ENCODE measurements at regions not wholly inside any gene's neighbourhood (a gene's known extent, or its start where the extent isn't known, plus 50 kb on each side); places are given as distances from the start of the nearest gene placed in this dataset.

- no peak for DNase-seq (ENCODE audit: low read depth, low spot score)
- ChIA-PET CTCF (interaction anchor here (0.7 to 1.5 kb wide), 2 partner anchors 8 to 21 kb away, joined by 3 read pairs; no protein-coding TSS in a partner anchor), POLR2A (no interaction called here)
- H3K4me3 ChIP-seq (ENCODE audit: low read depth, low read length) = no peak overlapping the region
- no peak for TF ChIP-seq CTCF (IDR thresholded peaks at IDR 0.05; ENCODE audit: insufficient read depth, low read length, missing control alignments)
These were observed 54.9 kb upstream of the SACS start for GRCh38 chr13:23488442-23488841.

- no peak for DNase-seq (ENCODE audit: low read depth, low spot score)
- POLR2A ChIA-PET = no interaction called here
- no peak overlapping the region for H3K4me3 ChIP-seq (ENCODE audit: low read depth, low read length)
- no peak for TF ChIP-seq CTCF (IDR thresholded peaks at IDR 0.05; ENCODE audit: insufficient read depth, low read length, missing control alignments)
- CTCF ChIA-PET = interaction anchor here (0.9 to 1.5 kb wide), 2 partner anchors 8 to 14 kb away, joined by 3 to 5 read pairs; no protein-coding TSS in a partner anchor
These were observed 62.8 kb upstream of the SACS start for GRCh38 chr13:23496255-23496654.

GRCh38 chr13:23497191-23497590, 63.7 kb upstream of the SACS start:
- CTCF ChIA-PET = interaction anchor here (1.5 kb wide), 1 partner anchor 15 kb away, joined by 5 read pairs; no protein-coding TSS in a partner anchor
- TF ChIP-seq CTCF (IDR thresholded peaks at IDR 0.05; ENCODE audit: insufficient read depth, low read length, missing control alignments) = no peak
- H3K4me3 ChIP-seq (ENCODE audit: low read depth, low read length) = no peak overlapping the region
- POLR2A ChIA-PET = no interaction called here
- DNase-seq (ENCODE audit: low read depth, low spot score) = no peak

GRCh38 chr13:23500849-23501248, 67.3 kb upstream of the SACS start:
- no peak overlapping the region for H3K4me3 ChIP-seq (ENCODE audit: low read depth, low read length)
- peak; percentile 93 for DNase-seq (ENCODE audit: low read depth, low spot score)
- POLR2A ChIA-PET = interaction anchor here (0.8 to 2.7 kb wide), 3 partner anchors 31 to 173 kb away, joined by 3 to 20 read pairs (median 3); partner anchors contain the start of gene TNFRSF19
- no peak for TF ChIP-seq CTCF (IDR thresholded peaks at IDR 0.05; ENCODE audit: insufficient read depth, low read length, missing control alignments)
- CTCF ChIA-PET = interaction anchor here (0.9 to 1.1 kb wide), 2 partner anchors 9 to 37 kb away, joined by 3 read pairs; no protein-coding TSS in a partner anchor

GRCh38 chr13:23504180-23504579, 66.0 kb upstream of the TNFRSF19 start:
- CTCF ChIA-PET = interaction anchor here (0.8 to 1.2 kb wide), 5 partner anchors 10 to 39 kb away, joined by 3 to 4 read pairs (median 4); no protein-coding TSS in a partner anchor
- H3K4me3 ChIP-seq (ENCODE audit: low read depth, low read length) = no peak overlapping the region
- DNase-seq (ENCODE audit: low read depth, low spot score) = no peak
- no peak for TF ChIP-seq CTCF (IDR thresholded peaks at IDR 0.05; ENCODE audit: insufficient read depth, low read length, missing control alignments)
- POLR2A ChIA-PET = interaction anchor here (1.3 kb wide), 1 partner anchor 37 kb away, joined by 4 read pairs; no protein-coding TSS in a partner anchor

GRCh38 chr13:23505007-23505406, 65.2 kb upstream of the TNFRSF19 start:
- H3K4me3 ChIP-seq (ENCODE audit: low read depth, low read length) = peak overlapping the region; percentile 43
- ChIA-PET POLR2A (interaction anchor here (1.3 kb wide), 1 partner anchor 38 kb away, joined by 4 read pairs; no protein-coding TSS in a partner anchor), CTCF (interaction anchor here (0.8 to 1.7 kb wide), 6 partner anchors 9 to 73 kb away, joined by 3 to 5 read pairs (median 4); partner anchors contain the start of gene TNFRSF19)
- TF ChIP-seq CTCF (IDR thresholded peaks at IDR 0.05; ENCODE audit: insufficient read depth, low read length, missing control alignments) = no peak
- no peak for DNase-seq (ENCODE audit: low read depth, low spot score)
